ENCODE measurements at regions not wholly inside any gene's neighbourhood (a gene's known extent, or its start where the extent isn't known, plus 50 kb on each side); places are given as distances from the start of the nearest gene placed in this dataset.

DNA sequence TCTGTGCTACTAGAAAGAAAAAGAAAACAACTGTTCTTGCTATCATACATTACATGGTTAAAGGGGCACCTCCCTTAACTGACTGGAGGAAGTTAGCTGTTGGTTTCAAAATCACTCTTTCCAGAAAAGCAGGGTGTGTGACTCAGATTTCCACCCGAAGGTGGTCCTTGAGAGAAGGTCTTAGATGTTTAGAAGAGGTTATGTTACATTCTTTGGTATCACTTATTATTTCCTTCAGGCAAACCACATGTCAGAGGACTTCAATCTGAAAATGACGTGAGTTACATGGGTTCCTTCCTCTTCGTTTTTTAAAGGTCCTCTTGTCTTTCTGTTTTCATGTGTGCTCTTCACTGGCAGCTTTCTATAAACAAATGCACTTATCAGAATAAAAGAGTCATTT lies 307.9 kb upstream of the CBLB start:
- intact Hi-C loops (cut with DNase I): no loop called here
- TF ChIP-seq, protein P1, sequence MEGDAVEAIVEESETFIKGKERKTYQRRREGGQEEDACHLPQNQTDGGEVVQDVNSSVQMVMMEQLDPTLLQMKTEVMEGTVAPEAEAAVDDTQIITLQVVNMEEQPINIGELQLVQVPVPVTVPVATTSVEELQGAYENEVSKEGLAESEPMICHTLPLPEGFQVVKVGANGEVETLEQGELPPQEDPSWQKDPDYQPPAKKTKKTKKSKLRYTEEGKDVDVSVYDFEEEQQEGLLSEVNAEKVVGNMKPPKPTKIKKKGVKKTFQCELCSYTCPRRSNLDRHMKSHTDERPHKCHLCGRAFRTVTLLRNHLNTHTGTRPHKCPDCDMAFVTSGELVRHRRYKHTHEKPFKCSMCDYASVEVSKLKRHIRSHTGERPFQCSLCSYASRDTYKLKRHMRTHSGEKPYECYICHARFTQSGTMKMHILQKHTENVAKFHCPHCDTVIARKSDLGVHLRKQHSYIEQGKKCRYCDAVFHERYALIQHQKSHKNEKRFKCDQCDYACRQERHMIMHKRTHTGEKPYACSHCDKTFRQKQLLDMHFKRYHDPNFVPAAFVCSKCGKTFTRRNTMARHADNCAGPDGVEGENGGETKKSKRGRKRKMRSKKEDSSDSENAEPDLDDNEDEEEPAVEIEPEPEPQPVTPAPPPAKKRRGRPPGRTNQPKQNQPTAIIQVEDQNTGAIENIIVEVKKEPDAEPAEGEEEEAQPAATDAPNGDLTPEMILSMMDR (IDR thresholded peaks at IDR 0.05): no peak
- no peaks in the 10 kb centered on the region for H3K9me3 ChIP-seq
- no peak overlapping the region for H3K27ac ChIP-seq
- peak overlapping the region; percentile 29 for H3K4me3 ChIP-seq
- no peaks in the 10 kb centered on the region for H3K27me3 ChIP-seq
- no peaks in the 10 kb centered on the region for H3K4me1 ChIP-seq
- no peaks in the 10 kb centered on the region for H3K36me3 ChIP-seq
- ATAC-seq (peak; percentile 70), DNase-seq (no peak)

DNA sequence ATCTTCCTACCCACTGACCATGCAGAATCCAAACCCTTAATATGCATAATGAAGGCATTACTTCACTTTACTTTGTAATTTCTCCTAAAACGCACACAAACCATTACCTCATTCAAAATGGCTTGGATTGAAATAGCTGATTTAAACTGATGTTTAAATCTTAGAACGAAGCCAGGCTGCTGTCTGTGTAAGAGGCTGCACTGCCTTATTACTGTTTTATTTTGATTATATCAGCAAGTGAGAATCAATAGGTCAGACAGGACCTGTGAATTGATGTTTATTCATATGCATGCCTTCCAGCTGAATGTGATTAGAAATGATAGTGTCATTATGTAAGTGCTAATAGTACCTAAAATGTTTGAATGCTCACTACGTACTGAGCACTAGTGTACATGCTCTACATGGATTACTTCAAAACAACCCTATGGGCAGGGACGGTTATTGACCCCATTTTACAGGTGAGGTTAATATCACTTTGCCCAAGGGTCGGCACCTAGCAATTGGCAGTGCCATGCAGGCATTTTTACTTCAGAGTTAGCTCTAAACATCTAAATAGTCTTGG lies 314.2 kb upstream of the CBLB start:
- intact Hi-C loops (cut with DNase I): no loop called here
- H3K27ac ChIP-seq: no peak overlapping the region
- peaks cover 6% of the 10 kb centered on the region for H3K4me1 ChIP-seq
- TF ChIP-seq, protein P1 (IDR thresholded peaks at IDR 0.05): no peak
- no peak for DNase-seq
- H3K36me3 ChIP-seq: no peaks in the 10 kb centered on the region
- ATAC-seq: no peak
- no peak overlapping the region for H3K4me3 ChIP-seq
- H3K27me3 ChIP-seq: no peaks in the 10 kb centered on the region
- H3K9me3 ChIP-seq: no peaks in the 10 kb centered on the region

DNA sequence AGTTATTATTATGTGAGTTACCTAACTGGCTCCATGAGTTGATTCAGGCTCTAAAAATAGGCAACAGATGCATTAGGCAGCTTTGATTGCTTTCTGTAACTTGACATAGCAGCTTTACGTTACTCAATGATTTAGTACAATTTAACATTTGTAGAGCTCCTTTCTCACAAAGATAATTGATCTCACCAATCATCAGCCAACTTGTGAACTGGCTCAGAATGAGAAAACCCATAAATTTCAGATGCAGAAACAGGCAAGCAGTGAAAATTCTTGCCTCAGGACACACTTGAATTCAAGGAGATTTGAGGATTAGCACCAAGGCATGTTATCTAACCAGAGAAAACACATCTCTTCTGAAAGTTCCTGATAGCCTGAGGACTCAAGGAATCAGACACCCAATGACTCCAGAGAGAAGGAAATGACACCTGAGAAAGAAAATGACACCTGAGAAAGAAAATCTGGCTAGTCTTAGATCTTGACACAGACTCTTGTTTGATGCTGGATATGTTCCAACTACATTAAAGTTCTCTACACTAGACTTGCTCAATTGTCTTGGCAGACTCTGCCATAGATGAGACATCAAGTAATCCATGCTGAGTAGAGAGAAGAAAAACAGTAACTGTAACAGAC lies 315.1 kb upstream of the CBLB start:
- Histone ChIP-seq H3K4me3 (no peak overlapping the region), H3K27me3 (no peaks in the 10 kb centered on the region), H3K9me3 (no peaks in the 10 kb centered on the region), H3K27ac (no peak overlapping the region), H3K4me1 (peaks cover 6% of the 10 kb centered on the region), H3K36me3 (no peaks in the 10 kb centered on the region)
- intact Hi-C loops (cut with DNase I): no loop called here
- TF ChIP-seq, protein P1 (IDR thresholded peaks at IDR 0.05): no peak
- no peak for ATAC-seq
- no peak for DNase-seq

DNA sequence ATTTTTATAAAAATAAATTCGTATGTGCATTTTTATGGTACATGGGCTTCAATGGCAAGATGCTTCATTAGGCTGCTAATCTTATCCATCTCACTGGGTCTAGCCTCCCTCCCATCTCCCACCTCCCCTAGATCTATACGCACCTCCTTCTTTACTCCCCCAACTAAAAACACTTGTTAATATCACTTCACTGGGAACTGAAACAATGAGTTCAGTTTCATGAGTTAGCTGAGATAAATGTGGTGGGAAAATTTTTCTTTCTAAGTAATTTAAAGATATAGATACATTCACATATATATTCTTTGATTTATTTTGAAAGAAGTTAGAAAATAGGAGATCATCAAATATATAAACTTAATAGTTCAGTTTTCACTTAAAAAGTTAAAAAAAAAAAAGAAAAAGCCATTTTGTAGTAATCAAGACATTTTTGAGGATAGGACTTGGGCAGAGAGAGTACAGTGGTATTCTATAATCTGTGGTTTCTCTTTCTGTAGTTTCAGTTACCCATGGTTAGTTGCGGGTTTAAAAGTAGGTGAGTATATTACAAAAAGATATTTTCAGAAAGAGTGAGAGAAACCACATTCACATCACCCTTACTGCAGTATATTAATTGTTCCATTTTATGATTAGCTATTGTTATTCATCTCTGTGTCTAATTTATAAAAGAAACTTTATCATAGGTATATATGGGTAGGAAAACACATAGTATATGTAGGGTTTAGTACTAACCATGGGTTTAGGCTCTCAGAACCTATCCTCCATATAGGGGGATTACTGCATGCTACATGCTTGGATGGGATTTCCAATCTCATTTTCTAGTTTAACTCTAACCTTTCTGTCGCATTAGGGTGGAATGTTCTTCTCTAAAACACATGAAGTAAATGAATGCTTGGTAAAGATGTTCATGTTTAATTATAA lies 316.0 kb upstream of the CBLB start:
- no peak for ATAC-seq
- no peak overlapping the region for H3K27ac ChIP-seq
- H3K4me3 ChIP-seq: no peak overlapping the region
- no peak for DNase-seq
- H3K36me3 ChIP-seq: no peaks in the 10 kb centered on the region
- no peaks in the 10 kb centered on the region for H3K9me3 ChIP-seq
- no peaks in the 10 kb centered on the region for H3K27me3 ChIP-seq
- TF ChIP-seq, protein P1 (IDR thresholded peaks at IDR 0.05): no peak
- H3K4me1 ChIP-seq: peaks cover 6% of the 10 kb centered on the region
- intact Hi-C loops (cut with DNase I): no loop called here

DNA sequence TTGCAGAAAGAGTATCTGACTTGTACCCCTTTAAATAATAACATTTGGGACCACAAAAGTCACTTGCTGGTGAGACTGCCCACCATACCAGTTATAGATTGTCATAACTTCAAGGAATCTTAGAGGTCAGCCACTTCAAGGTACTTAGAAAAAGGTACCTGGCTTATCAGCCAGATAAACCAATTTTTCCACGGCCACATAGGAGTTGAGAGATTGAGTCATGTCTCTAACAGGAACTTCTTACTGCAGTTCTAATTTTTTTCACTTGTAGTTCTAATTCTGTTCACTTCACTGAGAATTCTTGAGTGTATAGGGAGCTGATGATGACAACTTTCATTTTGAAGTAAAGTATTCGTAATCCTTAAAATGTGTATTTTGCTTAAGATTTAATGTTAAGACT lies 317.1 kb upstream of the CBLB start:
- ATAC-seq: no peak
- intact Hi-C loops (cut with DNase I): no loop called here
- TF ChIP-seq, protein P1 (IDR thresholded peaks at IDR 0.05): no peak

More for the DNA sequence above, 317.1 kb upstream of the CBLB start:
- H3K27me3 ChIP-seq: no peaks in the 10 kb centered on the region
- no peak overlapping the region for H3K4me3 ChIP-seq
- DNase-seq: no peak
- no peaks in the 10 kb centered on the region for H3K36me3 ChIP-seq
- peaks cover 6% of the 10 kb centered on the region for H3K4me1 ChIP-seq
- H3K27ac ChIP-seq: no peak overlapping the region
- H3K9me3 ChIP-seq: no peaks in the 10 kb centered on the region
